Hematopoietic multipotent progenitor cell treated with erythropoietin and hydrocortisone succinate and interleukin-3 and kit ligand, for 6 days (in vitro differentiated cells): ENCODE measurements at regions not wholly inside any gene's neighbourhood (a gene's known extent, or its start where the extent isn't known, plus 50 kb on each side); places are given as distances from the start of the nearest gene placed in this dataset.

Source experiments
- DNase-seq: peaks from one replicate; pipeline ENCODE4 v3.0.0-alpha.2; 2015

- DNase-seq = no peak
Measured at GRCh38 chr9:13705918-13706317, 426.4 kb upstream of the MPDZ start.

- DNase-seq = no peak
Measured at GRCh38 chr9:13705373-13705772, 425.9 kb upstream of the MPDZ start.

GRCh38 chr9:13690595-13690994, 411.1 kb upstream of the MPDZ start:
- DNase-seq = no peak

- no peak for DNase-seq
Measured at GRCh38 chr9:13689925-13690324, 410.4 kb upstream of the MPDZ start.

GRCh38 chr9:13688990-13689600, 409.6 kb upstream of the MPDZ start:
- no peak for DNase-seq

GRCh38 chr9:13688223-13688989, 408.9 kb upstream of the MPDZ start:
- DNase-seq = no peak

- no peak for DNase-seq
Measured at GRCh38 chr9:13684656-13685055, 405.2 kb upstream of the MPDZ start.

- DNase-seq = no peak
Measured at GRCh38 chr9:13677801-13678200, 398.3 kb upstream of the MPDZ start.

- DNase-seq = no peak
Measured at GRCh38 chr9:13675638-13676000, 396.1 kb upstream of the MPDZ start.

- DNase-seq = no peak
Measured at GRCh38 chr9:13674926-13675637, 395.6 kb upstream of the MPDZ start.

- DNase-seq = no peak
Measured at GRCh38 chr9:13673348-13673747, 393.9 kb upstream of the MPDZ start.

GRCh38 chr9:13665418-13666066, 386.1 kb upstream of the MPDZ start:
- DNase-seq = no peak

- DNase-seq = no peak
Measured at GRCh38 chr9:13661014-13661413, 381.5 kb upstream of the MPDZ start.

GRCh38 chr9:13651969-13652663, 372.6 kb upstream of the MPDZ start:
- no peak for DNase-seq

- DNase-seq = no peak
Measured at GRCh38 chr9:13651526-13651925, 372.0 kb upstream of the MPDZ start.

- DNase-seq = no peak
Measured at GRCh38 chr9:13648676-13649075, 369.2 kb upstream of the MPDZ start.

GRCh38 chr9:13648068-13648467, 368.6 kb upstream of the MPDZ start:
- DNase-seq = no peak

- no peak for DNase-seq
Measured at GRCh38 chr9:13646500-13647021, 367.1 kb upstream of the MPDZ start.

- DNase-seq = no peak
Measured at GRCh38 chr9:13645557-13645956, 366.1 kb upstream of the MPDZ start.

- DNase-seq = no peak
Measured at GRCh38 chr9:13644675-13645074, 365.2 kb upstream of the MPDZ start.

- no peak for DNase-seq
Measured at GRCh38 chr9:13642646-13643045, 363.2 kb upstream of the MPDZ start.

- no peak for DNase-seq
Measured at GRCh38 chr9:13629067-13629466, 349.6 kb upstream of the MPDZ start.

- DNase-seq = no peak
Measured at GRCh38 chr9:13628526-13628925, 349.0 kb upstream of the MPDZ start.
